ENCODE measurements at regions not wholly inside any gene's neighbourhood (a gene's known extent, or its start where the extent isn't known, plus 50 kb on each side); places are given as distances from the start of the nearest gene placed in this dataset.
A peak's percentile ranks its signal among the peaks of the same experiment; 100 is the strongest.

- TF ChIP-seq EZH2 (IDR thresholded peaks at IDR 0.05; ENCODE audit: low read depth, unreplicated experiment) (no peak), CTCF (conservative IDR thresholded peaks at IDR 0.05; ENCODE audit: low read depth in 2 of 2) (peak; percentile 47 to 61), REST (IDR thresholded peaks at IDR 0.05; ENCODE audit: unreplicated experiment) (no peak), ETS1 (IDR thresholded peaks at IDR 0.05) (no peak), NANOG (IDR thresholded peaks at IDR 0.05; ENCODE audit: borderline replicate concordance) (no peak), POLR2AphosphoS5 (IDR thresholded peaks at IDR 0.05; ENCODE audit: low read depth) (peak; percentile 23; the same call in 1 of the 2 replicates), EZH2phosphoT487 (IDR thresholded peaks at IDR 0.05; ENCODE audit: unreplicated experiment) (no peak), JUNB (IDR thresholded peaks at IDR 0.05; ENCODE audit: unreplicated experiment) (no peak), STAT1 (IDR thresholded peaks at IDR 0.05; ENCODE audit: unreplicated experiment) (no peak), CREB1 (CRISPR knock-in tag; IDR thresholded peaks at IDR 0.05; ENCODE audit: low read depth) (no peak), ZNF331 (CRISPR knock-in tag; IDR thresholded peaks at IDR 0.05; ENCODE audit: low read depth) (no peak), ZNF114 (CRISPR knock-in tag; IDR thresholded peaks at IDR 0.05) (no peak), ZNF462 (CRISPR knock-in tag; IDR thresholded peaks at IDR 0.05) (no peak)
Observed at GRCh38 chr7:12111422-12112405, 99.4 kb upstream of the TMEM106B start.
